ENCODE measurements at regions not wholly inside any gene's neighbourhood (a gene's known extent, or its start where the extent isn't known, plus 50 kb on each side); places are given as distances from the start of the nearest gene placed in this dataset.

DNA sequence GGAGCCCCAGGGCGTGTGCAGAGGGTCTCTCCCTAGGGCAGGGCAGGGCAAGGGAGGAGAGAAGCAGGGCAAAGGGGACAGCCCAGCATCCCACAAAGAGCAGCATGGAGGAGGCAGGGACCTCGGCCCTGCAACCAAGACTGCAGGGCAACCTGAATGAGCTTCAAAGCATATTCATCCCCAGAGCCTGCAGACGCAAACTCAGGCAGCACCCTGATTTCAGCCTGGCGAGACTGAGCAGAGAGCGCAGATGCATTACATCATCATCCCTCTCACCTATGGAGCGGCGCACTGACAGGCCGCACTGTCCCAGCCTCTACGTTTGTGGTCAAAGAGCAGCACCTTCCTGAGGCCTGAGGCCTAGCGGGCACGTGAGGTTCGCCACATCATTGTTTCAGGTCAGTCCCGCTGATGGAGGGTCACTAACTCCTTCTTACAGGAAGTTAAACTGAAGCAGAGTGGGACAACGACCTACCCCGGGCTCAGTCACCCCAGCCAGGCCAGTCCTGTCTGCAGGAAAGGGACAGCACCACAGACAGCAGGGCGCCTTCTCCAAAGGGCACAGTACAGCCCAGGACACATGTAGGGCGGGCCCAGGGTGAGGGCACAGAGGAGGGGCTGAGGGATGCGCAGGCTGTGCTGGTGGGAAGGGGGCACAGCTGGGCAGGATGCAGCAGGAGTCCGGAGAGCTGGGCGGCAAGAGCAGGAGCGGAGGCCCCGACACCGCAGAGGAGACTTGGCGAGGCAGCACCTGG, 67.2 kb upstream of the RAB6C start:
- Histone ChIP-seq H3K27me3 (ENCODE audit: control insufficient read depth in 1 of 2, insufficient read depth in 2 of 2, low read length in 2 of 2) (no peaks in the 10 kb centered on the region), H3K4me1 (ENCODE audit: insufficient read depth, low read length) (no peaks in the 10 kb centered on the region), H3K4me3 (ENCODE audit: low read length) (no peak overlapping the region), H3K36me3 (ENCODE audit: insufficient read depth, low read length) (no peaks in the 10 kb centered on the region), H3K9me3 (ENCODE audit: control insufficient read depth in 1 of 2, insufficient read depth in 1 of 2, low read length in 2 of 2) (no peaks in the 10 kb centered on the region), H3K27ac (ENCODE audit: low read depth in 1 of 2, low read length in 2 of 2) (no peak overlapping the region)
- H3K27me3 Mint-ChIP-seq: peaks cover 7% of the 10 kb centered on the region
- ChIA-PET CTCF (no interaction called here), POLR2A (no interaction called here)
- DNase-seq: no peak
- no peak overlapping the region for H3K4me3 Mint-ChIP-seq
- no peaks in the 10 kb centered on the region for H3K4me1 Mint-ChIP-seq (ENCODE audit: low read depth)
- no peaks in the 10 kb centered on the region for H3K36me3 Mint-ChIP-seq (ENCODE audit: low read depth)
- TF ChIP-seq, protein P1, sequence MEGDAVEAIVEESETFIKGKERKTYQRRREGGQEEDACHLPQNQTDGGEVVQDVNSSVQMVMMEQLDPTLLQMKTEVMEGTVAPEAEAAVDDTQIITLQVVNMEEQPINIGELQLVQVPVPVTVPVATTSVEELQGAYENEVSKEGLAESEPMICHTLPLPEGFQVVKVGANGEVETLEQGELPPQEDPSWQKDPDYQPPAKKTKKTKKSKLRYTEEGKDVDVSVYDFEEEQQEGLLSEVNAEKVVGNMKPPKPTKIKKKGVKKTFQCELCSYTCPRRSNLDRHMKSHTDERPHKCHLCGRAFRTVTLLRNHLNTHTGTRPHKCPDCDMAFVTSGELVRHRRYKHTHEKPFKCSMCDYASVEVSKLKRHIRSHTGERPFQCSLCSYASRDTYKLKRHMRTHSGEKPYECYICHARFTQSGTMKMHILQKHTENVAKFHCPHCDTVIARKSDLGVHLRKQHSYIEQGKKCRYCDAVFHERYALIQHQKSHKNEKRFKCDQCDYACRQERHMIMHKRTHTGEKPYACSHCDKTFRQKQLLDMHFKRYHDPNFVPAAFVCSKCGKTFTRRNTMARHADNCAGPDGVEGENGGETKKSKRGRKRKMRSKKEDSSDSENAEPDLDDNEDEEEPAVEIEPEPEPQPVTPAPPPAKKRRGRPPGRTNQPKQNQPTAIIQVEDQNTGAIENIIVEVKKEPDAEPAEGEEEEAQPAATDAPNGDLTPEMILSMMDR (IDR thresholded peaks at IDR 0.05): no peak
- H3K27ac Mint-ChIP-seq: no peak overlapping the region
- H3K9me3 Mint-ChIP-seq: no peaks in the 10 kb centered on the region
- intact Hi-C loops (cut with DNase I, micrococcal nuclease): no loop called here
- no peak for ATAC-seq (ENCODE audit: poor library complexity)

DNA sequence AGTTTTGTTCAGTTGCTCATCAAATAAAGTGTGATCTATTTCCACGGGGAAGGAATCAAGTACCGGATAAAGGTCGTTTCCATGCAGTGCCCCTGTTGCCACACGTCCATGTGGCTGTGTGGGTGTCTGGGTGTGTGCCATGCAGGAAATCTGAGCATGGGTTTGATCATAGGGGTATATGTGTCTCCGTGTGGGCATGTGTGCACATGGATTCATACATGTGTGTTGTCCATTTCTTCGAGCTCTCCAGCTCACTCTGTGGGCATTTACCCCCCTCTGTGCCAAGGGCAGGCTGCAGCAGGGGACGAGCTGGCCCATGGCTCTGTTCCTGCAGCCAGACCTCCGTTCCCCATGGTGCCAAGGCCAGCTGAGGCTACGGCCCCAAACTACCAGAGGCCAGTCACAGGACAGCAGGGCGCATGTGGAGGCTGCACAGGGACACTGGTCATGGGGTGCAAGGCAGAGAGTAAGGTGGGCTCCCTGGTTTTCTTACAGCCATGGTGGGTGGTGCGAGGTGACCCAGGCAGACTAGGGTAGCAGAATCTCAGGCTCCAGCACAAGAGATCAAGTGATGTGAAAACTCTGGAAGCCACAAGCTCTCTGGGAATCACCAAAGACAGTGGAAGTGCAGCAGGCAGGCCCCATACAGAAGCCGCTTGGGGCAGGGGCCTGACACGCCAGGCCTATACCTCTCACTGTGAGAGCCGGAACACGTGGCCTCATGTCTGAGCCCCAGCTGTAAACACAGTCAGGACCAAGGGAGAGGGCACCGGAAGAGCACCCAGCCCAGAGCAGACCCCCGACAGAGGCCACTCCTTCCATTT, 66.4 kb upstream of the RAB6C start:
- Histone ChIP-seq H3K4me1 (ENCODE audit: insufficient read depth, low read length) (no peaks in the 10 kb centered on the region), H3K4me3 (ENCODE audit: low read length) (no peak overlapping the region), H3K27me3 (ENCODE audit: control insufficient read depth in 1 of 2, insufficient read depth in 2 of 2, low read length in 2 of 2) (no peaks in the 10 kb centered on the region), H3K27ac (ENCODE audit: low read depth in 1 of 2, low read length in 2 of 2) (no peak overlapping the region), H3K9me3 (ENCODE audit: control insufficient read depth in 1 of 2, insufficient read depth in 1 of 2, low read length in 2 of 2) (peaks cover 2% of the 10 kb centered on the region in 2 experiments), H3K36me3 (ENCODE audit: insufficient read depth, low read length) (no peaks in the 10 kb centered on the region)
- CTCF ChIA-PET: no interaction called here
- Mint-ChIP-seq H3K4me3 (no peak overlapping the region), H3K27me3 (peaks cover 7% of the 10 kb centered on the region), H3K27ac (no peak overlapping the region), H3K9me3 (peaks cover 6% of the 10 kb centered on the region), H3K36me3 (ENCODE audit: low read depth) (no peaks in the 10 kb centered on the region), H3K4me1 (ENCODE audit: low read depth) (no peaks in the 10 kb centered on the region)
- intact Hi-C loops (cut with DNase I, micrococcal nuclease): no loop called here
- POLR2A ChIA-PET: no interaction called here
- TF ChIP-seq, protein P1 (IDR thresholded peaks at IDR 0.05): no peak
- DNase-seq (no peak), ATAC-seq (ENCODE audit: poor library complexity) (no peak)

DNA sequence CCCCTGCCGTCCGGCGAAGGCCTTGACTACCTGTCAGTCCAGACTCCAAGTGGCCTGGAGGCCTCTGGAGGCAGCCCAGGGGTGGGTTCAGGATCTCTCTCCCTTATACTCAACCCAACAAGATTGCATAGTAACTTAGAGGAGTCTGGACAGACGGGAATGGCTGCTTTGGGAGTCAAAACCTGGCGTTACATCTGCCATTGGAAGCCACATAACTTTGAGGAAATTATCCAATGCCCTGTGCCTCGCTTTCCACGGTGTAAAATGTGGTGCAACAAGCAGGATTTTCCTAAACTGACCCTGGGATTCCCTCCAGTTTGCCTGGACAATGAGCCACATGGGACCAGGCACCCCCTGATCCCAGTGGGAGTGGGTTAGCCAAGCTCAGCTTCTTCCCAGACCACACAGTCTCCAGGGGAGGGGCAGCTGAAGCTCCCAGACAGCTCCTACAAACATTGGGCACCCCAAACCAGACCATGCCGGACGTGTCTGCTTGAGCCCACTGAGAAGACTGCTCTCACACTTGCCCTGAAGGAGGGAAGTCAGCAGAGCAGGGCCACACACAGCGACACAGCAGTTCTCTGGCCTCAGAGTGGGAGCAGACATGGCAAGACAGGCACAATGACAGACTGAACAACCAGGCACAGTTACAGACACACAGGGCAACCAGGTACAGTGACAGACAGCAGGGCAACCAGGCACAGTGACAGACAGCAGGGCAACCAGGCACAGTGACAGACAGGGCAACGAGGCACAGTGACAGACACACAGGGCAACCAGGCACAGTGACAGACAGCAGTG, 65.6 kb upstream of the RAB6C start:
- intact Hi-C loops (cut with DNase I, micrococcal nuclease): no loop called here
- peaks cover 10% of the 10 kb centered on the region in 2 experiments for H3K9me3 ChIP-seq (ENCODE audit: control insufficient read depth in 1 of 2, insufficient read depth in 1 of 2, low read length in 2 of 2)
- no peaks in the 10 kb centered on the region for H3K36me3 ChIP-seq (ENCODE audit: insufficient read depth, low read length)
- CTCF ChIA-PET: no interaction called here
- H3K36me3 Mint-ChIP-seq (ENCODE audit: low read depth): peaks cover 4% of the 10 kb centered on the region
- no peaks in the 10 kb centered on the region for H3K4me1 ChIP-seq (ENCODE audit: insufficient read depth, low read length)
- ATAC-seq (ENCODE audit: poor library complexity) (no peak), DNase-seq (no peak)
- POLR2A ChIA-PET: no interaction called here
- TF ChIP-seq, protein P1 (IDR thresholded peaks at IDR 0.05): no peak
- peaks cover 9% of the 10 kb centered on the region for H3K9me3 Mint-ChIP-seq
- H3K4me3 Mint-ChIP-seq: no peak overlapping the region
- no peak overlapping the region for H3K4me3 ChIP-seq (ENCODE audit: low read length)
- no peak overlapping the region for H3K27ac ChIP-seq (ENCODE audit: low read depth in 1 of 2, low read length in 2 of 2)
- H3K4me1 Mint-ChIP-seq (ENCODE audit: low read depth): no peaks in the 10 kb centered on the region
- H3K27me3 ChIP-seq (ENCODE audit: control insufficient read depth in 1 of 2, insufficient read depth in 2 of 2, low read length in 2 of 2): no peaks in the 10 kb centered on the region
- H3K27me3 Mint-ChIP-seq: peaks cover 7% of the 10 kb centered on the region
- H3K27ac Mint-ChIP-seq: no peak overlapping the region

Measured in CD4-positive, alpha-beta T cell (primary cell).